IPS-18a (cell line): ENCODE measurements at regions not wholly inside any gene's neighbourhood (a gene's known extent, or its start where the extent isn't known, plus 50 kb on each side); places are given as distances from the start of the nearest gene placed in this dataset.
"Not testable (repeated sequence)": the region's sequence is repeated elsewhere in the genome, so short reads cannot be mapped to it uniquely, and the experiment has no call there.

Experiments
- H3K27ac ChIP-seq: one replicate; pipeline ENCODE4 v1.5.1; 2013; ENCODE audit warnings: low read length
- H3K27me3 ChIP-seq: one replicate; pipeline ENCODE4 v1.6.1; 2013; ENCODE audit warnings: mild to moderate bottlenecking, low read length; ENCODE audit not compliant: control insufficient read depth, insufficient read depth
- H3K36me3 ChIP-seq: one replicate; pipeline ENCODE4 v1.6.1; 2013; ENCODE audit warnings: low read depth, low read length; ENCODE audit not compliant: control insufficient read depth
- H3K4me1 ChIP-seq: one replicate; pipeline ENCODE4 v1.6.1; 2013; ENCODE audit warnings: low read depth, low read length; ENCODE audit not compliant: control insufficient read depth
- H3K4me3 ChIP-seq: one replicate; pipeline ENCODE4 v1.5.1; 2013; ENCODE audit warnings: low read length
- H3K9ac ChIP-seq: one replicate; pipeline ENCODE4 v1.6.1; 2013; ENCODE audit warnings: mild to moderate bottlenecking, low read length, moderate library complexity
- H3K9me3 ChIP-seq: one replicate; pipeline ENCODE4 v1.6.1; 2013; ENCODE audit warnings: low read depth, low read length; ENCODE audit not compliant: control insufficient read depth

DNA sequence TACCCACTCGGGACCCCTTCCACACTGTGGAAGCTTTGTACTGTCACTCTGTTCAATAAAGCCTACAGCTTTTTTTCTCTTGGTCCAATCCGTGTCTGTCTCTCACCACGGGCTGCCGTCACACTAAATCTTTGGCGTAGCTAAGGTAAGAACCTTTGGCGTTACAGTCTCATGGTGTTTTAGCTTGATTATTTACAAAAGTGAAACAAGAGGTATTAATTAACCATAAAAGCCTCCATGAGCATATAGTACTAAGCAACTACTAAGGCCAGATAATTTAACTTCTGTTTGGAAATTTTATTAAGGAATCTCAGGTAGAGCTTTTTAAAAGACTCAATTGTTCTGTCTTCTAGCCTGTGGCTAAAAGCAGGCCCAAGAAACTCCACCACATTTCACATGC lies 370.7 kb upstream of the TRPC7 start:
- H3K27ac ChIP-seq = no peak overlapping the region
- no peak overlapping the region for H3K4me3 ChIP-seq
- H3K27me3 ChIP-seq = no peaks in the 10 kb centered on the region
- no peaks in the 10 kb centered on the region for H3K36me3 ChIP-seq
- H3K9ac ChIP-seq = no peak overlapping the region
- no peaks in the 10 kb centered on the region for H3K9me3 ChIP-seq
- H3K4me1 ChIP-seq = peaks cover 3% of the 10 kb centered on the region

DNA sequence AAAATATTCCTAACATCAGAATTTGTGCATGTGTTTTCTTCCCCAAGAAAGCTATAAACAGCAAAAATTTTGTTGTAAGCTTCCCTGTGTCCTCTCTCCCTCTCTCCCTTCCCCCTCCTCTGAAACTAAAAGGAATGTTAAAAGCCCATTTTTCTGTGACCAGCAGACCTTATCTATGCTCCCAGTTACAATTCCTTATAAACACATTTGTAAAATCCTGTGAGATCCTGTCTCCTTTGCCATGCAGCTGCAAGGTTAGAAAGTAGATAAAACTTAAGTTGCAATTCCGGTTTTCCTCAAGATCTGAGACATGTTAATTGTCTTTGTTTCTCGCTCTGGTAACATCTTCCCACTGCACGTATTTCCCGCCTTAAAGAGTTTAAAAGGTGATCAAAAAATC lies 370.3 kb upstream of the TRPC7 start:
- not testable (repeated sequence) for H3K4me1 ChIP-seq, H3K27ac ChIP-seq, H3K9me3 ChIP-seq, H3K36me3 ChIP-seq, H3K27me3 ChIP-seq, H3K4me3 ChIP-seq, H3K9ac ChIP-seq

DNA sequence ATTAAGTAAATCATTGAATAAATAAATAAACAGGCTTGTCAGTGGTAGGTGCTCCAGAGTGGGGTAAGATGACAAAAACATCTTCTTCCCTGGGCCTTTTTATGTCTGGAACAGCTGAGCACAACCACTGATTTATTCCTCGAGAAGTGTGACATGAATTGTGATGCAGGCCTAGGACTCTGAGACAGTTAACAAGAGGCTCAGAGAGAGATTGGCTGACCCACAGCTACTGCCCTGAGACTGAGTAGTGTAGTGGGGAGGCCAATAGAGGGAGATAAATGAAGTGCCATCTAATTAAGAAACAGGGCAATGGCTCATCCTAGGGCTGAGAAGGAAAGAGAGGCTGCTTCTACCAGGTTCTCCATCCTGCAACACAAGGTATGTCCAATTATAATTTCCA lies 369.3 kb upstream of the TRPC7 start:
- Histone ChIP-seq H3K4me3 (no peak overlapping the region), H3K36me3 (no peaks in the 10 kb centered on the region), H3K27ac (no peak overlapping the region), H3K9ac (no peak overlapping the region), H3K4me1 (peaks cover 3% of the 10 kb centered on the region), H3K9me3 (no peaks in the 10 kb centered on the region), H3K27me3 (no peaks in the 10 kb centered on the region)

DNA sequence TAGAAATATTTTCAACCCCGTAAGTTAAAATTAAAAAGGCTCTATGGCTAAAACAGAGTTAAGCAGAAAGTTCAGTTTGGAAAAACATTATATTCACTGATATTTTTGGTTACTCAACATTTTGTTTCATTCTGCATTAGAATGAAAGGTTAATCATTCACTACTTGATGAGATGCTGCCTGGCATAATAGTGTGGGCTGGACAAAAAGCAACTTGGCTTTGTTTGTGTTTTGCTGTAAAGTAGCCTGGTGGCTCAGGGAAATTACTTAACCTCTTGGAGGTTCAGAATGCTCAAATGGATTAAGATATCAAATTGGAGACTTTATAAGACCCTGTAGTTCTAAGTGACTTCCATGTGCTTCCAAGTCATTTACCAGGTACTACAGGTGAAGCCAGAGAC lies 367.4 kb upstream of the TRPC7 start:
- H3K9me3 ChIP-seq = no peaks in the 10 kb centered on the region
- no peaks in the 10 kb centered on the region for H3K36me3 ChIP-seq

DNA sequence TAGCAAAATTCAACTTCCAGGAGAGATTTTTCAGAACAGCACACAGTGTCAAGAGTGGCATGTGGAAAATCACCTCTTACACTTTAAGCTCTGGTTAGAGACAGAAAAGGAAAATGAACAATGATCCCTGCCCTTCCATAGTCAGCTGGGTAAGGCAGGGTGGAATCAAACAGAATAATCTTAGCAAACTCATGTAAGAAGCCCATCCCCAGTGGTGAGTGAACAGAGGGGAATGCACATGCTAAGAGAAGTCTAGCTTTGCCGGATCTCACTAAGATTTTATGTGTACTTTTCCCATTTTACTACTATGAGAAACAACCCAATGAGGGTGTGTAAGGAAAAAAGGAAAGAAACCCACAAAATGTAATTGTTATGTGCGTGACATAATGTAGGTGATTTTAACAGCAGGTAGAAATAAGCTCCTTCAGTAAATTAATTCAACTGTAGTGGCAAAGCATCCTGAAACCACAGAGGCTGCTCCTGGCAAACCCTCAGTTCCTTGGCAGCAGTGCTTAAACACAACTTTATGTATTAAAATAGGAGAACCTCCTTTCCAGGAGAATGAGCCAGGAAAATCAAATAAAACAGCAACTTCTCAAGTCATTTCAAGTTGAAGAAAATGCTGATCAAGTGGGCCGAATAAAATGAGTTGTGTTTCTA lies 366.0 kb upstream of the TRPC7 start:
- H3K27ac ChIP-seq = no peak overlapping the region
- no peaks in the 10 kb centered on the region for H3K27me3 ChIP-seq
- no peaks in the 10 kb centered on the region for H3K9me3 ChIP-seq
- no peaks in the 10 kb centered on the region for H3K36me3 ChIP-seq
- H3K9ac ChIP-seq = no peak overlapping the region
- peaks cover 3% of the 10 kb centered on the region for H3K4me1 ChIP-seq
- H3K4me3 ChIP-seq = no peak overlapping the region

More for the DNA sequence above, 367.4 kb upstream of the TRPC7 start:
- no peak overlapping the region for H3K4me3 ChIP-seq
- no peak overlapping the region for H3K9ac ChIP-seq
- H3K27ac ChIP-seq = no peak overlapping the region
- H3K27me3 ChIP-seq = no peaks in the 10 kb centered on the region
- H3K4me1 ChIP-seq = peaks cover 3% of the 10 kb centered on the region

DNA sequence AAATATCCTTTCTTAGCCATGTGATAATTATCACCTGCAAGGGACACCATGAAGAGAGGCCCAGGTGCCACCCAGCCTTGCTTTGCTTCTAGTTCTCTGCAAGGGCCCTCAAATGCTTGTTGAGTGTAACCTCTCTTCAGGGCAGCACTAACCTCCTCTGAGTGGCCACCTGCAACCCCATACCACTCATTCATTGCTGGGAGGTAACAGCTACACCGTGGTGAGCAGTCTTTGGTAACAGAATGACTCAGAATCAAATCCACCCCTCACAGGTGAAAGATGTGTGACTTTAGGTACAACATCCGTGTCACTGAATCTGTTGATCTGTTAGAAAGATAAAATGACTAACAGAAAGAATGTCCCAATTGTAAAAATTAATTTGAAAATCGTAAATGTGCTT lies 365.1 kb upstream of the TRPC7 start:
- no peaks in the 10 kb centered on the region for H3K9me3 ChIP-seq
- H3K27me3 ChIP-seq = no peaks in the 10 kb centered on the region
- H3K9ac ChIP-seq = no peak overlapping the region
- H3K36me3 ChIP-seq = no peaks in the 10 kb centered on the region
- no peak overlapping the region for H3K27ac ChIP-seq
- H3K4me3 ChIP-seq = no peak overlapping the region
- H3K4me1 ChIP-seq = no peaks in the 10 kb centered on the region

DNA sequence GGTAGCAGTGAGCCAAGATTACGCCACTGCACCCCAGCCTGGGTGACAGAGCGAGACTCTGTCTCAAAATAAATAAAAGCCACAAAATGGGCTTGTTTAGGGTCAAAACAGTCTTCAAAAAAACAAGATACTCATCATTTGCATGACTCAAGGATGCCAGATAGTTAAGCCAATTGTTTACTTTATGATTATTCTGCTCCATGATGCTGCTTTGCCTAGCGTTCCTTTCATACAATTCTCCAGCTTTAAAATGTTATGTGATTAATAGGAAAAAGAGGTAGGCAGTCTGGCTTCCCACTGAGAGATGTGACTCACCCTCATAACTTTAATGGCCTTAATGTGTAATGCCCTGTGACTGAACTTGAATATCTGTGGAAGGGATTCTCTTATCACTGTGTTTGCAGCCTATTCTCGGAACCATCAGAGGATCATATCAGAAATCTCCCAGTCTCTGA lies 364.6 kb upstream of the TRPC7 start:
- no peak overlapping the region for H3K27ac ChIP-seq
- no peaks in the 10 kb centered on the region for H3K4me1 ChIP-seq
- no peaks in the 10 kb centered on the region for H3K27me3 ChIP-seq
- no peaks in the 10 kb centered on the region for H3K9me3 ChIP-seq
- no peak overlapping the region for H3K4me3 ChIP-seq
- no peak overlapping the region for H3K9ac ChIP-seq
- H3K36me3 ChIP-seq = no peaks in the 10 kb centered on the region

DNA sequence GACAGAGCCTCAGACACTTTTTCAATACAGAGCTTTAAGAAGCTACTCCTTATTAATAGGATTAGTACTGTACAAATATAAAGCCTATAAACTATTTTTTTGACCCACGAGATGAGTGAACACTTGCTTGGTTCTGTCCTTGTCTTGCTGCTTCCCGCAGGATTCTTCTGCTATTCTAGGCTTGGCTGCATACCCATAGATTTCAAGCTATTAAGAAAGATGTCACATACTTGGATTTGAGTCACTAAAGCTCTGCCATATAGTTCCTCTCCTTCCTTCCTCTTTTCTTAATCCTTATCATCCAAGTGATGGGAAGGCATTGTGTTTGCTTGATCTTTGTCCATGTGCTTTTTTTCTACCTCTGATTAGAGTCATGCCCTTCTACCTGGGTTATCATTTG lies 361.2 kb upstream of the TRPC7 start:
- Histone ChIP-seq H3K9me3 (no peaks in the 10 kb centered on the region), H3K36me3 (no peaks in the 10 kb centered on the region), H3K9ac (no peak overlapping the region), H3K27ac (no peak overlapping the region), H3K4me3 (no peak overlapping the region), H3K4me1 (no peaks in the 10 kb centered on the region), H3K27me3 (no peaks in the 10 kb centered on the region)

DNA sequence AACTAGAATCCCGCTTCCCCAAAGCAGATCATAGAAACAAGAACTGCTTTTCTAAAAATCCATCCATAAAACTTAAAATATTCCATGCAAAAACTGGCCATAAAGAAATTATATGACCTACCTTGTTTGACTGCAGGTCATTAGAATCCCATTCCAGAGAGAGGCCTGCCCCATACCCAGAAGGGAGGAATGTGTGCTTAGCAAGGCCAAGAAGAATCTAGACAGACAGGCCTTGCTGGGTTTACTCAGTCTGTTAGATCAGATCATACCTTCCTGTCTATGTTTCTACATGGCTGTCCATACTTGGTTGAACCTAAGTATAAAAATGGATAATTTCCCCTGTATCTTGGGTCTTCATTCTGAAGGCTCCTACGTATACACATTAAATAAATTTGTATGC lies 358.8 kb upstream of the TRPC7 start:
- no peak overlapping the region for H3K27ac ChIP-seq
- H3K36me3 ChIP-seq = no peaks in the 10 kb centered on the region
- no peak overlapping the region for H3K4me3 ChIP-seq
- H3K9me3 ChIP-seq = no peaks in the 10 kb centered on the region
- H3K9ac ChIP-seq = no peak overlapping the region
- no peaks in the 10 kb centered on the region for H3K27me3 ChIP-seq
- no peaks in the 10 kb centered on the region for H3K4me1 ChIP-seq

DNA sequence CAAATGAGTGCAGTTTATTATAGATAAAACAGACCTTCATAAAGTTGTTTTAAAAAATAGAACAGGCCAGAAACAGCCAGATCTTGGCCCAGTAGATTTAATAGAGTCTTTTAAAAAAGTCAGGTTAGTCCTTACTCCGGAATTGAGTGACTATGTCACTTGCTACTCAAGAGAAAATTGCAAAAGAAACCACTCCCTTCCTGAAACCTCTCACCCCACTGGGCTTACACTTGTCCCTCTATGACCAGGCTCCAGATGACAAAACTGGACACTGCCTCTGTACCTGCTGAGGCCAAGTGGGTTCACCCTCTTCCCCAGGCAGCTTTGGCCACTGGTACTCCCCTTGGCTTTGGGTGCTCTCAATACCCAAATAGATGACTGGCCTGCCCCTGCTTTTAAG lies 357.2 kb upstream of the TRPC7 start:
- H3K9ac ChIP-seq = no peak overlapping the region
- H3K4me1 ChIP-seq = peaks cover 4% of the 10 kb centered on the region
- H3K4me3 ChIP-seq = no peak overlapping the region

DNA sequence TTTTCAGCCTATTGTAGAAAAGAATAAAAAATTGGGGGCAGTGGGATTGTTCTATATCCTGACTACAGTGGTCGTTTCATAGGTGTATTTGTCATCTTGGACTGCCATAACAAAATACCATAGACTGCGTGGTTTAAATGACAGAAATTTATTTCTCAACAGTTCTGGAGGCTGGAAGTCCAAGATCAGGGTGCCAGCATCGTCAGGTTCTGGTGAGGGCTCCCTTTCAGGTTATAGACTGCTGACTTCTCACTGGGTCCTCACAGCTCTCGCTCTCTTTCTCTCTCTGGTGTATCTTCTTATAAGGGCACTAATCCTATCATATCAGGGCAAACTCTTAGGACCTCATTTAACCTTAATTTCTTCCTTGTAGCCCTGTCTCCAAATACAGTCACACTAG lies 356.7 kb upstream of the TRPC7 start:
- Histone ChIP-seq H3K4me1 (peaks cover 4% of the 10 kb centered on the region), H3K4me3 (no peak overlapping the region), H3K9me3 (no peaks in the 10 kb centered on the region), H3K27me3 (no peaks in the 10 kb centered on the region), H3K27ac (no peak overlapping the region), H3K9ac (no peak overlapping the region), H3K36me3 (no peaks in the 10 kb centered on the region)

More for the DNA sequence above, 357.2 kb upstream of the TRPC7 start:
- no peaks in the 10 kb centered on the region for H3K36me3 ChIP-seq
- H3K27me3 ChIP-seq = no peaks in the 10 kb centered on the region
- no peak overlapping the region for H3K27ac ChIP-seq
- no peaks in the 10 kb centered on the region for H3K9me3 ChIP-seq

DNA sequence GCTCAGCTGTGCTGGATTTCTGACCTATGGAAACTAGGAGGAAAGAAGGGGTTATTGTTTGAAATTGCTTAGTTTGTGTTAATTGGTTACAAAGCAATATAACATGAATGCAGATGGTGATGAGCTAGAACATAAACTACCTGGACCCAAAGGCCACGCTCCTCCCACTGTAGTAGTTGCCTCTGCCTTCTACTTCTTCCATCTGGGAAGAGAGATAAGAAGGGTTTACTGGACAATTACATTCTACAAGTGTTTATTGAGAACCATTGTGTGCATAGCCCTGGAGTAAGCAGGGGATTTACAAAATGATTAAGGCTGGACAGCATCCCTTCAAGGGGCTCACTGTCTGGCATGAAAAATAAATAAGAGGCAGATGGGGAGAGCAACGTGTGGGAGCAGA lies 355.3 kb upstream of the TRPC7 start:
- no peak overlapping the region for H3K27ac ChIP-seq
- no peaks in the 10 kb centered on the region for H3K36me3 ChIP-seq
- H3K4me1 ChIP-seq = peaks cover 4% of the 10 kb centered on the region
- no peaks in the 10 kb centered on the region for H3K27me3 ChIP-seq
- no peak overlapping the region for H3K4me3 ChIP-seq
- no peak overlapping the region for H3K9ac ChIP-seq
- no peaks in the 10 kb centered on the region for H3K9me3 ChIP-seq
